ENCODE measurements at regions not wholly inside any gene's neighbourhood (a gene's known extent, or its start where the extent isn't known, plus 50 kb on each side); places are given as distances from the start of the nearest gene placed in this dataset.

DNA sequence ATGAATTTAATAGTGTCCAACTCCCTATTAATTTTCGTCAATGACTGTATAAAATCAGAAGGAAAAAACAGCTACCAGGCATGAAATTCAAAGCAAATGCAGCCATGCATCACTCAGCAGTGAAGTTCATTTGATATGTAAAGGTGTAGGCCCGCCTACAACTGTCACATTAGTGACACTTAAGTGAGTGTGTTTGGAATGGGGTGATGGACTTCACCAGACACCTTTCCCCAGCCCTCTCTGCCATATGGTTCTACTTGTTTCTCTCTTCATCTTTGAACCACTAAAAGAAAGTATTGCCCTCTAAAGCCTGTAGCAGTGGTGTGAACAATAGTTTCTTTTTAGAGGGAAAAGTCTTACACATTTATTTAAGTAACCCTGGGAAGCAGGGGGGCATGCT, 124.0 kb downstream of the SIPA1L2 start:
- H2BK15ac ChIP-seq (ENCODE audit: low read depth, low read length): no peak overlapping the region
- DNase-seq (no peak), ATAC-seq (ENCODE audit: low read depth) (no peak)
- no peaks in the 10 kb centered on the region for H3K36me3 ChIP-seq (ENCODE audit: control insufficient read depth, insufficient read depth, low read length)
- no peaks in the 10 kb centered on the region for H3K9me3 ChIP-seq (ENCODE audit: control insufficient read depth, insufficient read depth, low read length)
- H3K4ac ChIP-seq (ENCODE audit: low read depth, low read length): no peak overlapping the region
- in situ Hi-C loops (cut with MboI; ENCODE audit: low sequenced_read_pairs) (no loop called here), dilution Hi-C loops (cut with HindIII; ENCODE audit: low sequenced_read_pairs, unreplicated experiment) (no loop called here), intact Hi-C loops (cut with micrococcal nuclease) (no loop called here)
- no peak overlapping the region for H4K5ac ChIP-seq (ENCODE audit: low read depth, low read length)
- no peak overlapping the region for H3K14ac ChIP-seq (replicated peaks; ENCODE audit: low read depth, low read length)
- ChIA-PET POLR2A (ENCODE audit: unreplicated experiment) (no interaction called here), CTCF (no interaction called here)
- no peak overlapping the region for H3K56ac ChIP-seq (ENCODE audit: extremely low read depth, insufficient read depth, low read length)
- BruUV-seq (replicated peaks): no TSS peak
- no peak overlapping the region for H3K18ac ChIP-seq (ENCODE audit: low read depth, low read length)
- no CpG with 5 or more reads among the region's 2 CpGs for WGBS, 2 experiments (ENCODE audit: extremely low coverage in 2 of 2, insufficient read length in 1 of 2)
- no peak overlapping the region for H2BK20ac ChIP-seq (ENCODE audit: low read depth, low read length)
- no peak overlapping the region for H4K8ac ChIP-seq (ENCODE audit: low read depth in 2 of 2, low read length in 2 of 2)
- no peak overlapping the region for H3K27ac ChIP-seq (ENCODE audit: insufficient read depth, low read length)
- TF ChIP-seq SMC3 (IDR thresholded peaks at IDR 0.05; ENCODE audit: low read depth, low read length): no peak
- TF ChIP-seq MXI1 (IDR thresholded peaks at IDR 0.05; ENCODE audit: borderline replicate concordance, low read depth, low read length): no peak
- no peak for TF ChIP-seq NFE2L2 (IDR thresholded peaks at IDR 0.05; ENCODE audit: low read depth, low read length)
- TF ChIP-seq MAFK (IDR thresholded peaks at IDR 0.05; ENCODE audit: low read depth, low read length): no peak
- no peak for TF ChIP-seq BHLHE40 (IDR thresholded peaks at IDR 0.05; ENCODE audit: low read depth, low read length)
- TF ChIP-seq CEBPB (IDR thresholded peaks at IDR 0.05; ENCODE audit: low read depth, low read length): no peak
- no peak for TF ChIP-seq RAD21 (IDR thresholded peaks at IDR 0.05; ENCODE audit: low read length)
- TF ChIP-seq RFX5 (IDR thresholded peaks at IDR 0.05; ENCODE audit: low read depth, low read length): no peak
- TF ChIP-seq FOS (IDR thresholded peaks at IDR 0.05; ENCODE audit: low read depth, low read length): no peak
- TF ChIP-seq, protein P1, sequence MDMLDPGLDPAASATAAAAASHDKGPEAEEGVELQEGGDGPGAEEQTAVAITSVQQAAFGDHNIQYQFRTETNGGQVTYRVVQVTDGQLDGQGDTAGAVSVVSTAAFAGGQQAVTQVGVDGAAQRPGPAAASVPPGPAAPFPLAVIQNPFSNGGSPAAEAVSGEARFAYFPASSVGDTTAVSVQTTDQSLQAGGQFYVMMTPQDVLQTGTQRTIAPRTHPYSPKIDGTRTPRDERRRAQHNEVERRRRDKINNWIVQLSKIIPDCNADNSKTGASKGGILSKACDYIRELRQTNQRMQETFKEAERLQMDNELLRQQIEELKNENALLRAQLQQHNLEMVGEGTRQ (IDR thresholded peaks at IDR 0.05; ENCODE audit: low read depth, low read length): no peak
- TF ChIP-seq MAZ (IDR thresholded peaks at IDR 0.05; ENCODE audit: borderline replicate concordance, low read depth, low read length): no peak
- TF ChIP-seq, protein P2, sequence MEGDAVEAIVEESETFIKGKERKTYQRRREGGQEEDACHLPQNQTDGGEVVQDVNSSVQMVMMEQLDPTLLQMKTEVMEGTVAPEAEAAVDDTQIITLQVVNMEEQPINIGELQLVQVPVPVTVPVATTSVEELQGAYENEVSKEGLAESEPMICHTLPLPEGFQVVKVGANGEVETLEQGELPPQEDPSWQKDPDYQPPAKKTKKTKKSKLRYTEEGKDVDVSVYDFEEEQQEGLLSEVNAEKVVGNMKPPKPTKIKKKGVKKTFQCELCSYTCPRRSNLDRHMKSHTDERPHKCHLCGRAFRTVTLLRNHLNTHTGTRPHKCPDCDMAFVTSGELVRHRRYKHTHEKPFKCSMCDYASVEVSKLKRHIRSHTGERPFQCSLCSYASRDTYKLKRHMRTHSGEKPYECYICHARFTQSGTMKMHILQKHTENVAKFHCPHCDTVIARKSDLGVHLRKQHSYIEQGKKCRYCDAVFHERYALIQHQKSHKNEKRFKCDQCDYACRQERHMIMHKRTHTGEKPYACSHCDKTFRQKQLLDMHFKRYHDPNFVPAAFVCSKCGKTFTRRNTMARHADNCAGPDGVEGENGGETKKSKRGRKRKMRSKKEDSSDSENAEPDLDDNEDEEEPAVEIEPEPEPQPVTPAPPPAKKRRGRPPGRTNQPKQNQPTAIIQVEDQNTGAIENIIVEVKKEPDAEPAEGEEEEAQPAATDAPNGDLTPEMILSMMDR (conservative IDR thresholded peaks at IDR 0.05; ENCODE audit: low read depth, low read length): no peak
- TF ChIP-seq CHD1 (IDR thresholded peaks at IDR 0.05; ENCODE audit: low read depth, low read length): no peak
- TF ChIP-seq RCOR1 (IDR thresholded peaks at IDR 0.05; ENCODE audit: insufficient replicate concordance, low read length): no peak
- TF ChIP-seq, protein P3, sequence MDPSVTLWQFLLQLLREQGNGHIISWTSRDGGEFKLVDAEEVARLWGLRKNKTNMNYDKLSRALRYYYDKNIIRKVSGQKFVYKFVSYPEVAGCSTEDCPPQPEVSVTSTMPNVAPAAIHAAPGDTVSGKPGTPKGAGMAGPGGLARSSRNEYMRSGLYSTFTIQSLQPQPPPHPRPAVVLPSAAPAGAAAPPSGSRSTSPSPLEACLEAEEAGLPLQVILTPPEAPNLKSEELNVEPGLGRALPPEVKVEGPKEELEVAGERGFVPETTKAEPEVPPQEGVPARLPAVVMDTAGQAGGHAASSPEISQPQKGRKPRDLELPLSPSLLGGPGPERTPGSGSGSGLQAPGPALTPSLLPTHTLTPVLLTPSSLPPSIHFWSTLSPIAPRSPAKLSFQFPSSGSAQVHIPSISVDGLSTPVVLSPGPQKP (IDR thresholded peaks at IDR 0.05; ENCODE audit: borderline replicate concordance, low read depth, low read length): no peak
- no peak for TF ChIP-seq POLR2A (IDR thresholded peaks at IDR 0.05; ENCODE audit: low read depth, low read length)
- no peak overlapping the region for H3K4me2 ChIP-seq (ENCODE audit: low read depth, low read length)
- no peaks in the 10 kb centered on the region for H4K20me1 ChIP-seq (ENCODE audit: insufficient read depth, low read length)
- no peak overlapping the region for H2AK9ac ChIP-seq (replicated peaks; ENCODE audit: low read depth, low read length, poor library complexity)
- H3K4me1 ChIP-seq (ENCODE audit: control insufficient read depth, insufficient read depth, low read length): peaks cover 2% of the 10 kb centered on the region; the same call in 1 of the 2 replicates
- no peak overlapping the region for H2BK120ac ChIP-seq (ENCODE audit: low read depth, low read length)
- no peak overlapping the region for H3K4me3 ChIP-seq (ENCODE audit: insufficient read depth, low read depth, low read length)
- H3K27me3 ChIP-seq (ENCODE audit: control insufficient read depth, insufficient read depth, low read length): no peaks in the 10 kb centered on the region
- no peak overlapping the region for H2AK5ac ChIP-seq (ENCODE audit: low read depth, low read length)
- H2AFZ ChIP-seq (replicated peaks; ENCODE audit: low read length, poor library complexity): no peak overlapping the region
- H3K9me1 ChIP-seq (ENCODE audit: insufficient read depth, low read length): peaks cover 10% of the 10 kb centered on the region
- peaks cover 5 to 25% of the 10 kb centered on the region in 2 experiments; a peak in 3 of 4 replicates for H3K79me1 ChIP-seq (ENCODE audit: low read depth in 1 of 2, low read length in 2 of 2)
- H2BK5ac ChIP-seq (ENCODE audit: low read depth, low read length, poor library complexity, severe bottlenecking): no peak overlapping the region
- H4K91ac ChIP-seq (ENCODE audit: insufficient read depth, low read depth, low read length): no peak overlapping the region
- H3K9ac ChIP-seq (ENCODE audit: low read depth, low read length): no peak overlapping the region
- no peak overlapping the region for H3K23ac ChIP-seq (ENCODE audit: low read depth, low read length)

Data from IMR-90 (cell line).